Astrocyte (in vitro differentiated cells and primary cell): ENCODE measurements at regions not wholly inside any gene's neighbourhood (a gene's known extent, or its start where the extent isn't known, plus 50 kb on each side); places are given as distances from the start of the nearest gene placed in this dataset.
"Not testable (repeated sequence)": the region's sequence is repeated elsewhere in the genome, so short reads cannot be mapped to it uniquely, and the experiment has no call there.

Source experiments
- CTCF ChIP-seq: IDR thresholded peaks from 2 replicates; pipeline ENCODE4 v1.5.1; 2011; ENCODE audit warnings: low read depth, mild to moderate bottlenecking, inconsistent platforms, low read length, moderate library complexity; ENCODE audit not compliant: insufficient read depth
- EZH2 ChIP-seq: IDR thresholded peaks from 2 replicates; pipeline ENCODE4 v1.6.1; 2012; ENCODE audit warnings: mild to moderate bottlenecking, low read length, inconsistent platforms; ENCODE audit not compliant: insufficient read depth

DNA sequence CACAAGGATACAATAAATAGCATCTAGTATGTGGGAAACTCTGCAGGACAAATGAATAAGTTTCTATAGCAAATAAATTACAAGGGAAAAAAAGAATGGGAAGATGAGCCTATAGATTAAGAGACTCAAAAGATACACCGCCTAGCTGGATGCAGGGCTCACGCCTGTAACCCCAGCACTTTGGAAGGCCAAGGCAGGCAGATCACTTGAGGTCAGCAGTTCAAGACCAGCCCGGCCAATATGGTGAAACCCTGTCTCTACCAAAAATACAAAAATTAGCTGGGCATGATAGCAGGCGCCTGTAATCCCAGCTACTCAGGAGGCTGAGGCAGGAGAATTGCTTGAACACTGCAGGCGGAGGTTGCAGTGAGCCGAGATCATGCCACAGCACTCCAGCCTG is 95.1 kb upstream of the BARHL2 start:
- not testable (repeated sequence) for TF ChIP-seq CTCF, EZH2
